B cell (primary cell): ENCODE measurements at regions not wholly inside any gene's neighbourhood (a gene's known extent, or its start where the extent isn't known, plus 50 kb on each side); places are given as distances from the start of the nearest gene placed in this dataset.

Experiments
- ATAC-seq: fragments of 200-7000 bp; cut with Tn5 transposase; one replicate; pipeline ENCODE4 v1.10.0; 2021; ENCODE audit warnings: low read depth, mild to moderate bottlenecking, moderate number of reproducible peaks, moderate library complexity
- CTCF ChIA-PET: fragments of 350-600 bp; sonication (Branson Sonifier 250); formaldehyde crosslinking; loops from one replicate; lab custom pipeline; 2021; ENCODE audit warnings: antibody characterized with exemption, inconsistent platforms; lab: Charles Lee
- POLR2A ChIA-PET: fragments of 350-600 bp; sonication (Branson Sonifier 250); formaldehyde crosslinking; loops from one replicate; lab custom pipeline; 2021; ENCODE audit warnings: antibody characterized with exemption; lab: Charles Lee
- DNase-seq: peaks from one replicate; pipeline ENCODE4 v3.0.0; 2013
- H2AFZ ChIP-seq: 2 replicates; pipeline ENCODE4 v1.6.1; 2012; ENCODE audit warnings: mild to moderate bottlenecking, low read depth, low read length; ENCODE audit not compliant: insufficient read depth, poor library complexity, severe bottlenecking
- H3K27ac ChIP-seq, 2 donors: 1 replicate in 1 of 2; 2 replicates in 1 of 2; pipeline ENCODE4 v1.5.1; 2012 to 2013; ENCODE audit warnings: low read length in 2 of 2, mild to moderate bottlenecking in 2 of 2, moderate library complexity in 1 of 2
- H3K27me3 ChIP-seq, 4 experiments: fragments of 200-600 bp in 1 of 4; sonication (generic) in 1 of 4; replicated peaks in 1 of 4; 1 replicate in 2 of 4; 2 replicates in 2 of 4; pipeline versions ENCODE4 v1.6.1 to v1.7.0; 2013 to 2016; ENCODE audit warnings: low read length in 3 of 4, mild to moderate bottlenecking in 2 of 4, mixed read lengths in 1 of 4, moderate library complexity in 1 of 4; ENCODE audit not compliant: insufficient read depth in 4 of 4, control insufficient read depth in 3 of 4; ENCODE audit errors: control extremely low read depth in 1 of 4
- H3K36me3 ChIP-seq, 2 experiments: replicated peaks in 1 of 2; 1 replicate in 1 of 2; 2 replicates in 1 of 2; pipeline versions ENCODE4 v1.6.1 to v1.7.1; 2013; ENCODE audit warnings: low read length in 1 of 2; ENCODE audit not compliant: insufficient read depth in 2 of 2, control insufficient read depth in 1 of 2; ENCODE audit errors: control extremely low read depth in 1 of 2, extremely low read depth in 1 of 2
- H3K4me1 ChIP-seq, 2 donors: fragments of 200-600 bp in 1 of 2; sonication (generic) in 1 of 2; 1 replicate in 1 of 2; 2 replicates in 1 of 2; pipeline versions ENCODE4 v1.5.1 to v1.6.1; 2013 to 2017; ENCODE audit warnings: low read length in 2 of 2; ENCODE audit not compliant: control insufficient read depth in 2 of 2, insufficient read depth in 2 of 2
- H3K4me2 ChIP-seq: replicated peaks from 2 replicates; pipeline ENCODE3; 2012; ENCODE audit warnings: mild to moderate bottlenecking, low read depth, low read length; ENCODE audit not compliant: poor library complexity, severe bottlenecking
- H3K4me3 ChIP-seq, 5 experiments: fragments of 200-600 bp in 1 of 5; sonication (generic) in 1 of 5; 1 replicate in 3 of 5; 2 replicates in 2 of 5; pipeline versions ENCODE4 v1.5.1 to v1.7.0; 2011 to 2016; ENCODE audit warnings: low read length in 4 of 5, mild to moderate bottlenecking in 4 of 5, low read depth in 2 of 5, control low read depth in 1 of 5, moderate library complexity in 1 of 5; ENCODE audit not compliant: insufficient read depth in 1 of 5; ENCODE audit errors: control extremely low read depth in 1 of 5, extremely low read depth in 1 of 5
- H3K79me2 ChIP-seq: fragments of 200-600 bp; sonication (generic); one replicate; pipeline ENCODE4 v1.6.0; 2016; ENCODE audit warnings: low read length; ENCODE audit not compliant: control insufficient read depth, insufficient read depth
- H3K9ac ChIP-seq: fragments of 200-600 bp; sonication (generic); 2 replicates; pipeline ENCODE4 v1.6.1; 2017; ENCODE audit warnings: mild to moderate bottlenecking, low read length, moderate library complexity
- H3K9me3 ChIP-seq, 3 donors: one replicate each; pipeline versions ENCODE4 v1.6.1 to v1.7.1; 2013; ENCODE audit warnings: low read length in 2 of 3; ENCODE audit not compliant: control insufficient read depth in 2 of 3, insufficient read depth in 1 of 3; ENCODE audit errors: control extremely low read depth in 1 of 3
- H4K20me1 ChIP-seq: 2 replicates; pipeline ENCODE4 v1.6.0; 2012; ENCODE audit warnings: mild to moderate bottlenecking, low read length; ENCODE audit not compliant: insufficient read depth, control insufficient read depth, poor library complexity, severe bottlenecking
- H3K27ac Mint-ChIP-seq: one replicate; pipeline ENCODE4 v1.8.0; 2021; ENCODE audit warnings: mixed read lengths
- H3K27me3 Mint-ChIP-seq: one replicate; pipeline ENCODE4 v1.8.0; 2021; ENCODE audit warnings: mixed read lengths
- H3K4me1 Mint-ChIP-seq: one replicate; pipeline ENCODE4 v1.8.0; 2021; ENCODE audit warnings: mixed read lengths
- H3K4me3 Mint-ChIP-seq: one replicate; pipeline ENCODE4 v1.8.0; 2021; ENCODE audit warnings: mixed read lengths
- H3K9me3 Mint-ChIP-seq: one replicate; pipeline ENCODE4 v1.8.0; 2022; ENCODE audit warnings: mixed read lengths; ENCODE audit not compliant: insufficient read depth
- EZH2 ChIP-seq: IDR thresholded peaks from 2 replicates; pipeline ENCODE4 v1.6.1; 2012; ENCODE audit warnings: borderline replicate concordance, low read depth, mild to moderate bottlenecking, moderate library complexity, low read length; ENCODE audit not compliant: insufficient read depth, poor library complexity, severe bottlenecking
- WGBS: methylation state at CpG from one replicate; pipeline ENCODE4 v1.1.5; 2013; ENCODE audit warnings: missing lambda C conversion rate; ENCODE audit not compliant: insufficient coverage; 5-methylcytosine and 5-hydroxymethylcytosine counted together
- intact Hi-C: fragments of 100-400 bp; cut with micrococcal nuclease; formaldehyde crosslinking; loops from one replicate; pipeline ENCODE4 v1.10.0; 2022
- TF ChIP-seq, protein P1 (sequence below): fragments of 200-600 bp; IDR thresholded peaks from one replicate; pipeline ENCODE4 v1.8.0; 2022; ENCODE audit warnings: antibody characterized with exemption, mild to moderate bottlenecking

DNA sequence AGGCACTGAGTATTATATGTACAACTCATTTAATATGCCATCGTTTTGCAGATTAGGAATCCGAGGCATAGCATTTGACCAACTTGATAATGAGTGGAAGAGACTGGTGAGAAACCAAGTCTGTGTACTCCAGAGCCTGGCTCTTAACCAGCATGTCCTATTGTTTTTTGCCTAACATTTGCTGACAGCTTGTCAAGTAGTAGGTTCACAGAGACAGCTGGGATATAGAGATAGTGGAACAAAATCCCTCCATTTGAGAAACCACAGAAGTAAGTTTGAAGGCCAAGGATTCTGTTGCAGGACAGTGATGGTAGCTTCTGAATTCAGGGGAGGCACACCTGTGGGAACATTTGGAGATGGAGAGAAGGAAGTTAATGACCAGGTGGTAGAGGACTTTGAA lies 206.9 kb upstream of the PRPS1L1 start:
- ATAC-seq (no peak), DNase-seq (no peak)
- H3K27ac ChIP-seq: no peak overlapping the region
- H3K4me1 ChIP-seq: no peaks in the 10 kb centered on the region
- no peaks in the 10 kb centered on the region for H3K4me1 Mint-ChIP-seq
- ChIA-PET POLR2A (no interaction called here), CTCF (interaction anchor here (1.1 kb wide), 1 partner anchor 8 kb away, joined by 3 read pairs; no protein-coding TSS in a partner anchor)
- H3K4me3 Mint-ChIP-seq: no peak overlapping the region
- H3K27me3 ChIP-seq: no peaks in the 10 kb centered on the region
- no peaks in the 10 kb centered on the region for H3K79me2 ChIP-seq
- H3K36me3 ChIP-seq: no peaks in the 10 kb centered on the region
- no peak overlapping the region for H2AFZ ChIP-seq
- H3K9ac ChIP-seq: no peak overlapping the region
- H3K4me3 ChIP-seq: no peak overlapping the region
- H3K9me3 Mint-ChIP-seq: no peaks in the 10 kb centered on the region
- H3K27ac Mint-ChIP-seq: no peak overlapping the region
- H3K4me2 ChIP-seq: no peak overlapping the region
- intact Hi-C loops: no loop called here
- H3K9me3 ChIP-seq: no peaks in the 10 kb centered on the region
- H3K27me3 Mint-ChIP-seq: no peaks in the 10 kb centered on the region
- no peak for TF ChIP-seq EZH2
- TF ChIP-seq, protein P1, sequence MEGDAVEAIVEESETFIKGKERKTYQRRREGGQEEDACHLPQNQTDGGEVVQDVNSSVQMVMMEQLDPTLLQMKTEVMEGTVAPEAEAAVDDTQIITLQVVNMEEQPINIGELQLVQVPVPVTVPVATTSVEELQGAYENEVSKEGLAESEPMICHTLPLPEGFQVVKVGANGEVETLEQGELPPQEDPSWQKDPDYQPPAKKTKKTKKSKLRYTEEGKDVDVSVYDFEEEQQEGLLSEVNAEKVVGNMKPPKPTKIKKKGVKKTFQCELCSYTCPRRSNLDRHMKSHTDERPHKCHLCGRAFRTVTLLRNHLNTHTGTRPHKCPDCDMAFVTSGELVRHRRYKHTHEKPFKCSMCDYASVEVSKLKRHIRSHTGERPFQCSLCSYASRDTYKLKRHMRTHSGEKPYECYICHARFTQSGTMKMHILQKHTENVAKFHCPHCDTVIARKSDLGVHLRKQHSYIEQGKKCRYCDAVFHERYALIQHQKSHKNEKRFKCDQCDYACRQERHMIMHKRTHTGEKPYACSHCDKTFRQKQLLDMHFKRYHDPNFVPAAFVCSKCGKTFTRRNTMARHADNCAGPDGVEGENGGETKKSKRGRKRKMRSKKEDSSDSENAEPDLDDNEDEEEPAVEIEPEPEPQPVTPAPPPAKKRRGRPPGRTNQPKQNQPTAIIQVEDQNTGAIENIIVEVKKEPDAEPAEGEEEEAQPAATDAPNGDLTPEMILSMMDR: no peak
- no peaks in the 10 kb centered on the region for H4K20me1 ChIP-seq
- WGBS: no CpG with 5 or more reads among the region's 2 CpGs

DNA sequence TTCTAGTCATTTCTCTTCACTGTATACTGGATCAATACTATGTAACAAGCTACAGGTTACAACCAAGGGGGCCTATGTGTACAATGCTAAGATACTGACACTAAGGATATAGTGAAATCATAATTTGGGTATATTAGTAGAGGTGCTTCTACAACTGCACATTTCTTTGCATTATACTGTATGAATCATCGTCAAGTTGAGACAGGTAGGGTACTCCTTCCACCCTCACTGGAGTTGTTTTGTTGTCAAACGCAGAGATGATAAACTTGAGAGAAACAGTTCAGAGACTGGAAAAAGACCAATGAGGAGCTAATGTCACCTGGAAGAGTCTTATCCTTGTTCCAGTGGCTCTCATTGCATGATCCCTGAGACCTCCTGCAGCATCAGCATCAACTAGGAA lies 208.2 kb upstream of the PRPS1L1 start:
- H3K27ac Mint-ChIP-seq: no peak overlapping the region

More for the DNA sequence above, 208.2 kb upstream of the PRPS1L1 start:
- H3K9me3 Mint-ChIP-seq: no peaks in the 10 kb centered on the region
- no peak overlapping the region for H3K4me3 Mint-ChIP-seq
- intact Hi-C loops: no loop called here
- Histone ChIP-seq H3K9ac (no peak overlapping the region), H2AFZ (no peak overlapping the region), H3K9me3 (no peaks in the 10 kb centered on the region), H4K20me1 (no peaks in the 10 kb centered on the region), H3K27me3 (no peaks in the 10 kb centered on the region), H3K4me3 (no peak overlapping the region), H3K4me2 (no peak overlapping the region), H3K79me2 (no peaks in the 10 kb centered on the region), H3K36me3 (no peaks in the 10 kb centered on the region), H3K4me1 (no peaks in the 10 kb centered on the region), H3K27ac (no peak overlapping the region)
- ChIA-PET CTCF (no interaction called here), POLR2A (no interaction called here)
- H3K4me1 Mint-ChIP-seq: no peaks in the 10 kb centered on the region
- TF ChIP-seq, protein P1: no peak
- no peak for TF ChIP-seq EZH2
- DNase-seq (no peak), ATAC-seq (no peak)
- WGBS: 86% methylated on average over 1 of the region's 2 CpGs
- H3K27me3 Mint-ChIP-seq: no peaks in the 10 kb centered on the region
